ENCODE measurements at regions not wholly inside any gene's neighbourhood (a gene's known extent, or its start where the extent isn't known, plus 50 kb on each side); places are given as distances from the start of the nearest gene placed in this dataset.

- DNase-seq (ENCODE audit: low read depth, low spot score) (no peak), ATAC-seq (no peak), FAIRE-seq (no peak)
- ChIA-PET CTCF (no interaction called here), RAD21 (ENCODE audit: unreplicated experiment) (no interaction called here), SMC1A (ENCODE audit: uncharacterized antibody, unreplicated experiment) (no interaction called here), POLR2A (no interaction called here)
- intact Hi-C loops (cut with micrococcal nuclease; ENCODE audit: unreplicated experiment) (no loop called here), in situ Hi-C loops (cut with MboI) (no loop called here)
- Histone ChIP-seq H4K20me1 (ENCODE audit: control insufficient read depth, insufficient read depth) (no peaks in the 10 kb centered on the region), H3K4me2 (ENCODE audit: control insufficient read depth, insufficient read depth) (no peak overlapping the region), H3K9ac (ENCODE audit: control insufficient read depth, insufficient read depth, low read length) (no peak overlapping the region), H2AFZ (ENCODE audit: control insufficient read depth, low read depth, low read length) (no peak overlapping the region), H3K36me3 (ENCODE audit: control insufficient read depth in 2 of 2, insufficient read depth in 2 of 2, low read length in 1 of 2) (no peaks in the 10 kb centered on the region), H3K9me3 (replicated peaks; ENCODE audit: control insufficient read depth, insufficient read depth, low read length) (no peaks in the 10 kb centered on the region), H3K4me3 (no peak overlapping the region), H3K27me3 (replicated peaks in 1 of 2; ENCODE audit: control insufficient read depth in 2 of 2, insufficient read depth in 2 of 2, low read length in 1 of 2) (no peaks in the 10 kb centered on the region), H3K79me2 (ENCODE audit: control insufficient read depth, insufficient read depth, low read length) (no peaks in the 10 kb centered on the region), H3K4me1 (ENCODE audit: control insufficient read depth, insufficient read depth, low read length) (no peaks in the 10 kb centered on the region), H3K27ac (ENCODE audit: control insufficient read depth, insufficient read depth) (no peak overlapping the region)
- 48% methylated on average over 5 of the region's 5 CpGs for WGBS (ENCODE audit: insufficient coverage, insufficient replicate concordance, low lambda C conversion rate, missing lambda C conversion rate)
- BruUV-seq (replicated peaks): no TSS peak
- no peak for TF ChIP-seq EZH2 (IDR thresholded peaks at IDR 0.05; ENCODE audit: borderline replicate concordance, control insufficient read depth, low read depth, low read length)
- TF ChIP-seq CHD1 (IDR thresholded peaks at IDR 0.05; ENCODE audit: low read depth, low read length): no peak
- TF ChIP-seq SREBF2 (IDR thresholded peaks at IDR 0.05; ENCODE audit: low read length): no peak
- TF ChIP-seq CBX3 (IDR thresholded peaks at IDR 0.05; ENCODE audit: borderline replicate concordance, low read depth): no peak
- TF ChIP-seq RAD21 (IDR thresholded peaks at IDR 0.05; ENCODE audit: insufficient read depth, low read depth, low read length): no peak
- TF ChIP-seq YY1 (IDR thresholded peaks at IDR 0.05; ENCODE audit: low read depth, low read length): no peak
- no peak for TF ChIP-seq YBX1 (IDR thresholded peaks at IDR 0.05)
- no peak for TF ChIP-seq ZSCAN29 (IDR thresholded peaks at IDR 0.05)
- TF ChIP-seq BCL11A (IDR thresholded peaks at IDR 0.05; ENCODE audit: low read depth, low read length): no peak
- TF ChIP-seq USF1 (IDR thresholded peaks at IDR 0.05; ENCODE audit: borderline replicate concordance, extremely low read length, insufficient read depth, low read depth, low read length): no peak
- TF ChIP-seq RAD51 (IDR thresholded peaks at IDR 0.05): no peak
- TF ChIP-seq NFIC (IDR thresholded peaks at IDR 0.05; ENCODE audit: low read depth, low read length): no peak
- TF ChIP-seq IRF3 (IDR thresholded peaks at IDR 0.05): no peak
- no peak for TF ChIP-seq IRF5 (IDR thresholded peaks at IDR 0.05; ENCODE audit: borderline replicate concordance)
- TF ChIP-seq PML (IDR thresholded peaks at IDR 0.05; ENCODE audit: low read length): no peak
These were observed 615.6 kb upstream of the PKN2 start for GRCh38 chr1:88068407-88068960.

Measured in GM12878 (cell line).